K562 (cell line): ENCODE measurements at regions not wholly inside any gene's neighbourhood (a gene's known extent, or its start where the extent isn't known, plus 50 kb on each side); places are given as distances from the start of the nearest gene placed in this dataset.
A peak's percentile ranks its signal among the peaks of the same experiment; 100 is the strongest.

Experiments
- CHD1 ChIP-seq: fragments of 200-600 bp; sonication (generic); IDR thresholded peaks from one replicate; pipeline ENCODE4 v1.6.1; 2012; ENCODE audit warnings: mild to moderate bottlenecking, moderate library complexity, low read length, inconsistent platforms
- FOXP1 ChIP-seq: sonication (generic); formaldehyde crosslinking; IDR thresholded peaks from 2 replicates; pipeline ENCODE4 v1.8.0; 2022; ENCODE audit warnings: mild to moderate bottlenecking, missing genetic modification reagents
- MCM2 ChIP-seq: fragments of 450-650 bp; IDR thresholded peaks from 2 replicates; pipeline ENCODE4 v1.6.1; 2017; ENCODE audit warnings: low read depth, mild to moderate bottlenecking
- MCM7 ChIP-seq, 2 experiments: fragments of 450-650 bp; IDR thresholded peaks; 2 replicates each; pipeline ENCODE4 v1.6.1; 2016 to 2018
- MED1 ChIP-seq: sonication (generic); formaldehyde crosslinking; IDR thresholded peaks from 2 replicates; pipeline ENCODE4 v1.8.1; 2023; ENCODE audit warnings: missing genetic modification reagents, borderline replicate concordance
- POLR2AphosphoS5 ChIP-seq: IDR thresholded peaks from 2 replicates; pipeline ENCODE4 v1.6.1; 2011; ENCODE audit warnings: mild to moderate bottlenecking, low read depth, low read length, moderate library complexity; ENCODE audit not compliant: control insufficient read depth, insufficient read depth
- TFAM ChIP-seq: fragments of 250-450 bp; sonication (Bioruptor Pico); conservative IDR thresholded peaks from 2 replicates; pipeline ENCODE4 v1.5.0; 2021; ENCODE audit warnings: mild to moderate bottlenecking, moderate library complexity
- ZNF146 ChIP-seq: IDR thresholded peaks from one replicate; pipeline ENCODE4 v1.6.1; 2018; ENCODE audit warnings: missing compliant biosample characterization; ENCODE audit not compliant: unreplicated experiment
- ZNF318 ChIP-seq, 2 experiments: fragments of 450-650 bp; IDR thresholded peaks; 2 replicates each; pipeline ENCODE4 v1.6.1; 2016; ENCODE audit warnings: mild to moderate bottlenecking in 2 of 2, borderline replicate concordance in 1 of 2, low read depth in 1 of 2, moderate library complexity in 1 of 2
- ZNF584 ChIP-seq: fragments of 200-800 bp; sonication (Bioruptor generic); IDR thresholded peaks from 2 replicates; pipeline ENCODE4 v1.6.1; 2016; ENCODE audit warnings: low read depth, mild to moderate bottlenecking, missing genetic modification characterization, missing compliant biosample characterization
- TF ChIP-seq, protein P1 (sequence below): fragments of 450-650 bp; IDR thresholded peaks from 2 replicates; pipeline ENCODE4 v1.6.1; 2016; ENCODE audit warnings: missing biosample characterization, missing genetic modification characterization
- TF ChIP-seq, protein P2 (sequence below): fragments of 250-450 bp; sonication (Bioruptor Pico); IDR thresholded peaks from 2 replicates; pipeline ENCODE4 v1.5.1; 2021; ENCODE audit warnings: mild to moderate bottlenecking
- TF ChIP-seq, protein P3 (sequence below), 2 experiments: IDR thresholded peaks; 2 replicates each; pipeline ENCODE4 v1.6.1; 2011; ENCODE audit warnings: borderline replicate concordance in 1 of 2, control low read depth in 1 of 2, low read depth in 1 of 2, low read length in 1 of 2, mild to moderate bottlenecking in 1 of 2, mixed read lengths in 1 of 2, moderate library complexity in 1 of 2; ENCODE audit not compliant: insufficient read depth in 1 of 2, insufficient read length in 1 of 2, poor library complexity in 1 of 2, severe bottlenecking in 1 of 2; ENCODE audit errors: extremely low read depth in 1 of 2

- TF ChIP-seq ZNF318 (IDR thresholded peaks at IDR 0.05; ENCODE audit: borderline replicate concordance in 1 of 2, low read depth in 1 of 2) (no peak), MCM7 (IDR thresholded peaks at IDR 0.05) (no peak), CHD1 (no peak), POLR2AphosphoS5 (no peak), MCM2 (no peak), ZNF146 (no peak), ZNF584 (CRISPR knock-in tag) (0 out of 2 replicates have a peak, but pooled peaks have one; percentile 32), TFAM (CRISPR knock-in tag) (no peak), FOXP1 (no peak), MED1 (CRISPR knock-in tag) (no peak)
- TF ChIP-seq, protein P1, sequence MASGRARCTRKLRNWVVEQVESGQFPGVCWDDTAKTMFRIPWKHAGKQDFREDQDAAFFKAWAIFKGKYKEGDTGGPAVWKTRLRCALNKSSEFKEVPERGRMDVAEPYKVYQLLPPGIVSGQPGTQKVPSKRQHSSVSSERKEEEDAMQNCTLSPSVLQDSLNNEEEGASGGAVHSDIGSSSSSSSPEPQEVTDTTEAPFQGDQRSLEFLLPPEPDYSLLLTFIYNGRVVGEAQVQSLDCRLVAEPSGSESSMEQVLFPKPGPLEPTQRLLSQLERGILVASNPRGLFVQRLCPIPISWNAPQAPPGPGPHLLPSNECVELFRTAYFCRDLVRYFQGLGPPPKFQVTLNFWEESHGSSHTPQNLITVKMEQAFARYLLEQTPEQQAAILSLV (tag), result peak; percentile 76; the same call in 1 of the 2 replicates
- TF ChIP-seq, protein P2, sequence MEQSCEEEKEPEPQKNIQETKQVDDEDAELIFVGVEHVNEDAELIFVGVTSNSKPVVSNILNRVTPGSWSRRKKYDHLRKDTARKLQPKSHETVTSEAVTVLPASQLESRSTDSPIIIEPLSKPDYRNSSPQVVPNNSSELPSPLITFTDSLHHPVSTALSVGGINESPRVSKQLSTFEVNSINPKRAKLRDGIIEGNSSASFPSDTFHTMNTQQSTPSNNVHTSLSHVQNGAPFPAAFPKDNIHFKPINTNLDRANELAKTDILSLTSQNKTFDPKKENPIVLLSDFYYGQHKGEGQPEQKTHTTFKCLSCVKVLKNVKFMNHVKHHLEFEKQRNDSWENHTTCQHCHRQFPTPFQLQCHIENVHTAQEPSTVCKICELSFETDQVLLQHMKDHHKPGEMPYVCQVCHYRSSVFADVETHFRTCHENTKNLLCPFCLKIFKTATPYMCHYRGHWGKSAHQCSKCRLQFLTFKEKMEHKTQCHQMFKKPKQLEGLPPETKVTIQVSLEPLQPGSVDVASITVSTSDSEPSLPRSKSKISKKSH (CRISPR knock-in tag), result no peak
- TF ChIP-seq, protein P3, sequence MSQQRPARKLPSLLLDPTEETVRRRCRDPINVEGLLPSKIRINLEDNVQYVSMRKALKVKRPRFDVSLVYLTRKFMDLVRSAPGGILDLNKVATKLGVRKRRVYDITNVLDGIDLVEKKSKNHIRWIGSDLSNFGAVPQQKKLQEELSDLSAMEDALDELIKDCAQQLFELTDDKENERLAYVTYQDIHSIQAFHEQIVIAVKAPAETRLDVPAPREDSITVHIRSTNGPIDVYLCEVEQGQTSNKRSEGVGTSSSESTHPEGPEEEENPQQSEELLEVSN (IDR thresholded peaks at IDR 0.05; ENCODE audit: borderline replicate concordance in 1 of 2, extremely low read depth in 1 of 2, insufficient read depth in 1 of 2, insufficient read length in 1 of 2, low read depth in 1 of 2, low read length in 1 of 2, poor library complexity in 1 of 2, severe bottlenecking in 1 of 2), result no peak
Measured at GRCh38 chr1:67923074-67923473, 89.8 kb upstream of the GNG12 start (continued).
